GM23338 (cell line): ENCODE measurements at regions not wholly inside any gene's neighbourhood (a gene's known extent, or its start where the extent isn't known, plus 50 kb on each side); places are given as distances from the start of the nearest gene placed in this dataset.

ENCODE experiments used
- ATAC-seq: fragments of 200-7000 bp; cut with Tn5 transposase; 3 replicates; pipeline ENCODE4 v1.9.1; 2020
- DNase-seq: peaks from one replicate; pipeline ENCODE4 v3.0.0-alpha.2; 2015; ENCODE audit warnings: low spot score
- H2AFZ ChIP-seq: fragments of 200-600 bp; sonication (generic); 2 replicates; pipeline ENCODE4 v1.8.0; 2016; ENCODE audit warnings: antibody characterized with exemption, mild to moderate bottlenecking, moderate library complexity
- H3F3A ChIP-seq: fragments of 200-600 bp; sonication (generic); replicated peaks from 2 replicates; pipeline ENCODE4 v1.8.0; 2017; ENCODE audit warnings: antibody characterized with exemption, mixed run types, low read depth
- H3K27ac ChIP-seq: fragments of 200-600 bp; sonication (generic); 2 replicates; pipeline ENCODE4 v1.6.1; 2016; ENCODE audit warnings: low read depth
- H3K27me3 ChIP-seq: fragments of 200-600 bp; sonication (generic); 2 replicates; pipeline ENCODE4 v1.8.0; 2016; ENCODE audit warnings: mild to moderate bottlenecking, mixed run types, moderate library complexity; ENCODE audit not compliant: insufficient read depth
- H3K36me3 ChIP-seq: fragments of 200-600 bp; sonication (generic); 2 replicates; pipeline ENCODE4 v1.8.0; 2016; ENCODE audit warnings: mild to moderate bottlenecking; ENCODE audit not compliant: insufficient read depth
- H3K4me1 ChIP-seq: fragments of 200-600 bp; sonication (generic); 2 replicates; pipeline ENCODE4 v1.8.0; 2016; ENCODE audit warnings: mild to moderate bottlenecking, moderate library complexity; ENCODE audit not compliant: insufficient read depth
- H3K4me2 ChIP-seq: fragments of 200-600 bp; sonication (generic); 2 replicates; pipeline ENCODE4 v1.7.1; 2017; ENCODE audit warnings: mixed run types
- H3K4me3 ChIP-seq: fragments of 200-600 bp; sonication (generic); 2 replicates; pipeline ENCODE4 v1.6.1; 2016; ENCODE audit warnings: mixed run types
- H3K79me2 ChIP-seq: fragments of 200-600 bp; sonication (generic); replicated peaks from 2 replicates; pipeline ENCODE4 v1.8.0; 2017; ENCODE audit warnings: mild to moderate bottlenecking; ENCODE audit not compliant: insufficient read depth
- H3K9me2 ChIP-seq: fragments of 200-600 bp; sonication (generic); 2 replicates; pipeline ENCODE4 v1.8.0; 2017; ENCODE audit not compliant: insufficient read depth
- H4K20me1 ChIP-seq: fragments of 200-600 bp; sonication (generic); replicated peaks from 2 replicates; pipeline ENCODE4 v1.8.0; 2017; ENCODE audit warnings: mild to moderate bottlenecking; ENCODE audit not compliant: insufficient read depth
- H3K27ac Mint-ChIP-seq: 2 replicates; pipeline ENCODE4 v1.8.0; 2020; ENCODE audit warnings: inconsistent platforms, mild to moderate bottlenecking, moderate library complexity, mixed read lengths
- H3K27me3 Mint-ChIP-seq: 3 replicates; pipeline ENCODE4 v1.8.0; 2022; ENCODE audit warnings: low read depth, mild to moderate bottlenecking, moderate library complexity, mixed read lengths, inconsistent platforms; ENCODE audit not compliant: insufficient read depth, poor library complexity
- H3K36me3 Mint-ChIP-seq: 3 replicates; pipeline ENCODE4 v1.8.0; 2021; ENCODE audit warnings: low read depth, mild to moderate bottlenecking, inconsistent platforms, moderate library complexity, mixed read lengths
- H3K4me1 Mint-ChIP-seq: 3 replicates; pipeline ENCODE4 v1.8.0; 2020; ENCODE audit warnings: mild to moderate bottlenecking, inconsistent platforms, mixed read lengths
- H3K4me3 Mint-ChIP-seq: 3 replicates; pipeline ENCODE4 v1.8.0; 2021; ENCODE audit warnings: moderate library complexity, mild to moderate bottlenecking, inconsistent platforms, mixed read lengths
- H3K9me3 Mint-ChIP-seq: 3 replicates; pipeline ENCODE4 v1.8.0; 2020; ENCODE audit warnings: moderate library complexity, mild to moderate bottlenecking, inconsistent platforms, mixed read lengths
- CREB1 ChIP-seq: fragments of 250-450 bp; sonication (Bioruptor Pico); IDR thresholded peaks from 2 replicates; pipeline ENCODE4 v1.5.0; 2020; ENCODE audit warnings: low read depth, mild to moderate bottlenecking, moderate library complexity
- CTCF ChIP-seq, 2 experiments: fragments of 200-600 bp in 1 of 2; sonication (generic) in 1 of 2; conservative IDR thresholded peaks; 2 replicates each; pipeline versions ENCODE4 v1.5.1 to v1.6.1; 2016 to 2017; ENCODE audit warnings: antibody characterized with exemption in 2 of 2, low read depth in 2 of 2, mild to moderate bottlenecking in 2 of 2, moderate library complexity in 1 of 2
- ETS1 ChIP-seq: IDR thresholded peaks from 2 replicates; pipeline ENCODE4 v1.6.1; 2016; ENCODE audit warnings: antibody characterized with exemption
- EZH2 ChIP-seq: fragments of 200-600 bp; sonication (generic); IDR thresholded peaks from one replicate; pipeline ENCODE4 v1.8.0; 2017; ENCODE audit warnings: antibody characterized with exemption, mild to moderate bottlenecking, low read depth; ENCODE audit not compliant: unreplicated experiment
- EZH2phosphoT487 ChIP-seq: fragments of 200-600 bp; sonication (generic); IDR thresholded peaks from one replicate; pipeline ENCODE4 v1.8.1; 2018; ENCODE audit warnings: antibody characterized with exemption; ENCODE audit not compliant: unreplicated experiment
- JUNB ChIP-seq: IDR thresholded peaks from one replicate; pipeline ENCODE4 v1.6.1; 2016; ENCODE audit warnings: antibody characterized with exemption; ENCODE audit not compliant: unreplicated experiment
- NANOG ChIP-seq: IDR thresholded peaks from 2 replicates; pipeline ENCODE4 v1.6.1; 2016; ENCODE audit warnings: antibody characterized with exemption, borderline replicate concordance
- POLR2AphosphoS5 ChIP-seq: IDR thresholded peaks from 2 replicates; pipeline ENCODE4 v1.6.1; 2016; ENCODE audit warnings: antibody characterized with exemption, low read depth
- REST ChIP-seq: IDR thresholded peaks from one replicate; pipeline ENCODE4 v1.6.1; 2018; ENCODE audit warnings: antibody characterized with exemption; ENCODE audit not compliant: unreplicated experiment
- STAT1 ChIP-seq: IDR thresholded peaks from one replicate; pipeline ENCODE4 v1.6.1; 2016; ENCODE audit warnings: antibody characterized with exemption; ENCODE audit not compliant: unreplicated experiment
- ZNF114 ChIP-seq: fragments of 250-450 bp; sonication (Bioruptor Pico); IDR thresholded peaks from 2 replicates; pipeline ENCODE4 v1.5.0; 2020; ENCODE audit warnings: mild to moderate bottlenecking, moderate library complexity
- ZNF331 ChIP-seq: fragments of 250-450 bp; sonication (Bioruptor Pico); IDR thresholded peaks from 2 replicates; pipeline ENCODE4 v1.5.0; 2020; ENCODE audit warnings: low read depth, mild to moderate bottlenecking, moderate library complexity
- ZNF462 ChIP-seq: fragments of 250-450 bp; sonication (Bioruptor Pico); IDR thresholded peaks from 2 replicates; pipeline ENCODE4 v1.5.0; 2020; ENCODE audit warnings: mild to moderate bottlenecking, moderate library complexity

- ATAC-seq (no peak), DNase-seq (no peak)
- no peaks in the 10 kb centered on the region for H3K27me3 Mint-ChIP-seq
- no peaks in the 10 kb centered on the region for H3K36me3 ChIP-seq
- no peak overlapping the region for H3K27ac Mint-ChIP-seq
- H2AFZ ChIP-seq: no peak overlapping the region
- H3K4me1 ChIP-seq: peaks cover 3% of the 10 kb centered on the region
- no peak overlapping the region for H3K27ac ChIP-seq
- peaks cover 14% of the 10 kb centered on the region for H3K9me2 ChIP-seq
- no peaks in the 10 kb centered on the region for H4K20me1 ChIP-seq
- H3K4me2 ChIP-seq: no peak overlapping the region
- no peaks in the 10 kb centered on the region for H3K79me2 ChIP-seq
- no peak for TF ChIP-seq ZNF462 (CRISPR knock-in tag)
- TF ChIP-seq REST: no peak
- TF ChIP-seq POLR2AphosphoS5: no peak
- no peak for TF ChIP-seq ETS1
- TF ChIP-seq EZH2phosphoT487: no peak
- TF ChIP-seq STAT1: no peak
- no peak for TF ChIP-seq EZH2
- no peak for TF ChIP-seq NANOG
- TF ChIP-seq ZNF331 (CRISPR knock-in tag): no peak
- no peak for TF ChIP-seq ZNF114 (CRISPR knock-in tag)
- TF ChIP-seq JUNB: no peak
- TF ChIP-seq CREB1 (CRISPR knock-in tag): no peak
- TF ChIP-seq CTCF (conservative IDR thresholded peaks at IDR 0.05; ENCODE audit: low read depth in 2 of 2): no peak
- H3F3A ChIP-seq: no peaks in the 10 kb centered on the region
- no peaks in the 10 kb centered on the region for H3K36me3 Mint-ChIP-seq
- no peak overlapping the region for H3K4me3 ChIP-seq
- H3K4me3 Mint-ChIP-seq: no peak overlapping the region
- peaks cover 3% of the 10 kb centered on the region; the same call in 1 of the 3 replicates for H3K4me1 Mint-ChIP-seq
- H3K9me3 Mint-ChIP-seq: peaks cover 3% of the 10 kb centered on the region; the same call in 1 of the 3 replicates
- H3K27me3 ChIP-seq: no peaks in the 10 kb centered on the region
Measured at GRCh38 chr13:34351134-34351533, 533.2 kb downstream of the RFC3 start.
